Pancreas (tissue), 10 donors: ENCODE measurements at regions not wholly inside any gene's neighbourhood (a gene's known extent, or its start where the extent isn't known, plus 50 kb on each side); places are given as distances from the start of the nearest gene placed in this dataset.

ENCODE experiments used
- ATAC-seq, 4 donors: fragments of 200-7000 bp; cut with Tn5 transposase; one replicate each; pipeline versions ENCODE4 v1.8.0 to v1.9.1; 2020; ENCODE audit warnings: mild to moderate bottlenecking in 4 of 4, moderate library complexity in 4 of 4
- DNase-seq, 6 donors: peaks; one replicate each; pipeline ENCODE4 v3.0.0-alpha.2; 2020
- FAIRE-seq: peaks from 2 replicates; lab custom pipeline; 2012; peaks lifted over from hg19 to GRCh38; lab: Jason Lieb, UNC
- H3K27ac ChIP-seq, 4 donors: fragments of 200-600 bp; sonication (generic); 1 replicate in 3 of 4; 2 replicates in 1 of 4; pipeline versions ENCODE4 v1.5.0 to v1.8.0; 2020
- H3K27me3 ChIP-seq, 4 donors: fragments of 200-600 bp; one replicate each; pipeline ENCODE4 v1.8.0; 2021
- H3K36me3 ChIP-seq, 3 donors: fragments of 200-600 bp; sonication (generic) in 1 of 3; one replicate each; pipeline versions ENCODE4 v1.5.0 to v1.8.0; 2020 to 2021
- H3K4me1 ChIP-seq, 3 donors: fragments of 200-600 bp; one replicate each; pipeline ENCODE4 v1.8.0; 2021
- H3K4me3 ChIP-seq, 4 donors: fragments of 200-600 bp; sonication (generic) in 2 of 4; one replicate each; pipeline versions ENCODE4 v1.5.0 to v1.8.0; 2020 to 2021
- H3K9me3 ChIP-seq, 4 donors: fragments of 200-600 bp; one replicate each; pipeline ENCODE4 v1.8.0; 2021
- CTCF ChIP-seq, 4 donors: fragments of 200-600 bp; sonication (generic) in 3 of 4; IDR thresholded peaks; one replicate each; pipeline versions ENCODE4 v1.5.0 to v1.8.0; 2021; ENCODE audit warnings: antibody characterized with exemption in 4 of 4
- WGBS, 2 donors: extraction: QIAGEN DNeasy Blood & Tissue Kit; methylation state at CpG; one replicate each; pipeline ENCODE4 v1.1.7; 2013; 5-methylcytosine and 5-hydroxymethylcytosine counted together
- intact Hi-C, 3 donors: fragments of 100-400 bp; cut with DNase I; formaldehyde crosslinking; loops; one replicate each; pipeline versions ENCODE4 v1.11.1 to v1.14.2; 2022
- donor health status: healthy with polysubstance abuse.
- donor health status: DM: no; HTN: no; CAD: no; lungs with moderate emphysema.
- donor health status: DM: no; HTN: no; CAD: no.
- donor health status: control.
- donor health status: control.
- donor health status: Bipolar disorder and iron deficiency.
- donor health status: DM: yes; HTN: yes; CAD: no.
- donor health status: DM: no; HTN: no; CAD: no.
- donor health status: DM: no; HTN: no; CAD: no.
- donor health status: DM: yes; HTN: yes; CAD: no.

DNA sequence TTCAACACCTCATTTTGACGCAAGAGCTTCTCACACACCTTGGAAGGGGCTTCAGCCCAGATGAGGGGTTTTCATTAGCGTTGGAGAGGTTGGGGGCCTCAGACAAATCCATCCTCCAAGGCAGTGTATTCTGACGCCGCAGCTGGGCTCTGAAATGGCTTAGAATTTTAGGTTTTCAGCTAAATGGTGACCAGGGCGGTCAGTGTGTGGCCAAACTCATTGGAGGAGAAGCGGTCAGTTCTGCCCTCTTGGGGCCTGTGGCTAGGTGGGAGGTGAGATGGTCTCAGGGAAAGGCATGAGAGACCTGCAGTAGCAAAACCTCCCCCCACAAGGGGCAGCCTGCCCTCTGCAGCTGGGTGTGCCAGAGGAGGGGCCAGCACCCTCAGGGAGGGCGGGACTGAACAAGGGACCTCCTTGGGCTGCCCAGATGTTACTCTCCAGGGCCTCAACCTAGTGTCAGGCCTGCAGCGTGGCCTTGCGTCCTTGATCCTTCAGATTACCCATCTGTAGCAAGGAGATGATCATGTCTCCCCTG, 155.8 kb downstream of the URI1 start:
- Histone ChIP-seq H3K4me1 (no peaks in the 10 kb centered on the region), H3K27me3 (no peaks in the 10 kb centered on the region), H3K36me3 (no peaks in the 10 kb centered on the region), H3K9me3 (no peaks in the 10 kb centered on the region), H3K4me3 (no peak overlapping the region), H3K27ac (no peak overlapping the region)
- no peak for ATAC-seq
- 75 to 77% methylated on average over 9 of the region's 9 CpGs for WGBS, 2 donors
- intact Hi-C loops = no loop called here
- TF ChIP-seq CTCF (IDR thresholded peaks at IDR 0.05) = no peak
- no peak for DNase-seq
- FAIRE-seq = no peak

DNA sequence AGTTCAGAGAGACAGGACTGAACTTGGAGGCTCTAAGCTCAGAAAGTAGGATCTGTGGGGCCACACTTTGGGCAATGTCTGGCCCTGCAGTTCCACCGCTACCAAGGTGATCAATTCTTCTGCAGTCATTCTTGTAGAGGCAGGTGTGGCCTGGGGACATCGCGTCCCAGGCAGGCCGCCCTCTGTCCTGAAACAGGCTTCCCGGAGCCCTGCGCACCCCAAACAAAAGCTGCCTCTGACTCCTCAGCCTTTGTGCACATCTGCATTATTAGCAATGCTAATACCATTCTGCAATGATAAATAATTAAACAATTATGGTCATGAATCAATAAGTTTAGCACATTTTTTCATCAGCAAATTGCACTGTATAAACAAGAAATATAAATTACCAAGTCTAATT, 160.2 kb downstream of the URI1 start:
- H3K9me3 ChIP-seq = no peaks in the 10 kb centered on the region
- no peak overlapping the region for H3K27ac ChIP-seq
- ATAC-seq (no peak), DNase-seq (no peak), FAIRE-seq (no peak)
- no peaks in the 10 kb centered on the region for H3K36me3 ChIP-seq
- WGBS, 2 donors = 90 to 93% methylated on average over 6 of the region's 6 CpGs
- intact Hi-C loops = no loop called here
- H3K4me3 ChIP-seq = no peak overlapping the region
- H3K27me3 ChIP-seq = no peaks in the 10 kb centered on the region
- H3K4me1 ChIP-seq = no peaks in the 10 kb centered on the region
- TF ChIP-seq CTCF (IDR thresholded peaks at IDR 0.05) = no peak

DNA sequence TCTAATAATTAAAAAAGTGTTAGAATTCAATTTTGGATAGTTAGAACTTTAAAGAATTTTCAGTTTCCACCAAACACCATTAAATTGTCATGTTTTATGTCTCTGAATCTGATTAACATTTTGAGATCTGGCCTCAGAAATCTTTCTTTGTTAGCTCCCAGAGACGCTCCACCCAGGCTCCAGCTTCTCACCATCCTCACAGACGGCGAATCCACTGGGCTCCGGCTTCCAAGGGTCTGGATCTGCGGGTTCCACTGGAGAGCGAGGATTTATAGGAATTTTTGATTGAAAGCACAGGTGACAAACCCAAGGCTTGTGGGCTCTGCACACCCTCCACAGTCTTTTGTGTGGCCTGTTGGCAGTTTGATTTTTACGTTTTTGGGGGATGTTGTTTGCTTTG, 160.6 kb downstream of the URI1 start:
- no peak for TF ChIP-seq CTCF (IDR thresholded peaks at IDR 0.05)
- WGBS, 2 donors = 87 to 89% methylated on average over 7 of the region's 7 CpGs
- Histone ChIP-seq H3K27ac (no peak overlapping the region), H3K4me1 (no peaks in the 10 kb centered on the region), H3K36me3 (no peaks in the 10 kb centered on the region), H3K9me3 (no peaks in the 10 kb centered on the region), H3K27me3 (no peaks in the 10 kb centered on the region), H3K4me3 (no peak overlapping the region)
- intact Hi-C loops = no loop called here
- FAIRE-seq = no peak
- no peak for ATAC-seq
- DNase-seq = no peak

GRCh38 chr19:30103981-30104380, 161.9 kb downstream of the URI1 start:
- H3K36me3 ChIP-seq = no peaks in the 10 kb centered on the region
- H3K9me3 ChIP-seq = no peaks in the 10 kb centered on the region
- H3K27ac ChIP-seq = no peak overlapping the region
- no peak overlapping the region for H3K4me3 ChIP-seq
- TF ChIP-seq CTCF (IDR thresholded peaks at IDR 0.05) = no peak
- H3K27me3 ChIP-seq = no peaks in the 10 kb centered on the region
- DNase-seq (no peak), ATAC-seq (no peak), FAIRE-seq (no peak)
- intact Hi-C loops = no loop called here
- WGBS, 2 donors = 60 to 69% methylated on average over 7 of the region's 7 CpGs
- H3K4me1 ChIP-seq = no peaks in the 10 kb centered on the region

DNA sequence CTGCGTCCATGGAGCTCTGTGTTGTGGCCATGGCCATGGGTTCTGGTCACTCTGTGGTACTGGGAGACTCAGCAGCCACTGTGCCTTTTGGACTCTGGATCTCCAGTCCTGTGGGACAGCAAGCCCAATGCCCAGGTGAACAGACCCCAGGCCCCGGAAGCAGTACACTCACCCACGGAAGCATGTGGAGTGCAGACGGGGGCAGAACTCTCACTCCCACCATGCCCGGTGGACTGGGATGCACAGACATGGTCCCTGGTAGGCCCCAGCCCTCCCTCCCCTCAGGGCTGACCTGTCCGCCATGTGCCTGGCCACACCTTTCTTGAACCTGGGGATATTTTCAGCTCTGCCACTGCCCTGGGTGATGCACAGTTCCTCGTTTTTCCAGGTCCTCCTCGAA, 163.3 kb downstream of the URI1 start:
- TF ChIP-seq CTCF (IDR thresholded peaks at IDR 0.05) = no peak
- ATAC-seq = no peak
- intact Hi-C loops = no loop called here
- no peak for FAIRE-seq
- Histone ChIP-seq H3K27ac (no peak overlapping the region), H3K4me1 (no peaks in the 10 kb centered on the region), H3K9me3 (no peaks in the 10 kb centered on the region), H3K36me3 (no peaks in the 10 kb centered on the region), H3K4me3 (no peak overlapping the region), H3K27me3 (no peaks in the 10 kb centered on the region)
- no peak for DNase-seq
- 78 to 84% methylated on average over 8 of the region's 8 CpGs for WGBS, 2 donors
